HepG2 (cell line): ENCODE measurements at regions not wholly inside any gene's neighbourhood (a gene's known extent, or its start where the extent isn't known, plus 50 kb on each side); places are given as distances from the start of the nearest gene placed in this dataset.
A peak's percentile ranks its signal among the peaks of the same experiment; 100 is the strongest.

Source experiments
- ATAC-seq: fragments of 200-7000 bp; cut with Tn5 transposase; 3 replicates; pipeline ENCODE4 v1.9.1; 2020; ENCODE audit warnings: mild to moderate bottlenecking, moderate library complexity
- BruUV-seq: library from RNA; stranded (reverse); fragments of 400-500 nt; replicated peaks from 2 replicates; lab custom pipeline; 2021; lab: Mats Ljungman, UMichigan
- CTCF ChIA-PET: fragments of 300-600 bp; formaldehyde crosslinking; extraction: SDS; loops from one replicate; lab custom pipeline; 2021; ENCODE audit warnings: low total read pairs, inconsistent platforms, low intra/inter-chr PET ratio; lab: Yijun Ruan, JAX
- POLR2A ChIA-PET: fragments of 350-600 bp; sonication (Branson Sonifier 250); formaldehyde crosslinking; loops from one replicate; lab custom pipeline; 2020; ENCODE audit warnings: antibody characterized with exemption, inconsistent platforms; lab: Yijun Ruan, JAX
- DNase-seq: peaks from one replicate; pipeline ENCODE4 v3.0.0-alpha.2; 2015; ENCODE audit warnings: low spot score
- FAIRE-seq: peaks from 3 replicates; lab custom pipeline; 2011; peaks lifted over from hg19 to GRCh38; lab: Jason Lieb, UNC
- H2AFZ ChIP-seq: one replicate; pipeline ENCODE4 v1.6.1; 2011; ENCODE audit warnings: low read length, inconsistent platforms
- H3K27ac ChIP-seq: fragments of 300-600 bp; 3 replicates; pipeline ENCODE4 v1.8.0; 2011; ENCODE audit warnings: mixed run types, mild to moderate bottlenecking, mixed read lengths, low read length, inconsistent platforms; ENCODE audit not compliant: insufficient read depth; ENCODE audit errors: extremely low read length
- H3K27me3 ChIP-seq, 2 experiments: fragments of 200-600 bp in 1 of 2; 2 replicates in 1 of 2; 3 replicates in 1 of 2; pipeline versions ENCODE4 v1.6.0 to v1.8.0; 2011; ENCODE audit warnings: low read length in 2 of 2, mild to moderate bottlenecking in 2 of 2, moderate library complexity in 2 of 2, inconsistent platforms in 1 of 2; ENCODE audit not compliant: insufficient read depth in 2 of 2, control insufficient read depth in 1 of 2
- H3K36me3 ChIP-seq, 2 experiments: fragments of 200-600 bp in 1 of 2; replicated peaks in 1 of 2; 2 replicates in 1 of 2; 3 replicates in 1 of 2; pipeline versions ENCODE4 v1.5.1 to v1.8.0; 2011; ENCODE audit warnings: low read length in 2 of 2, inconsistent platforms in 1 of 2; ENCODE audit not compliant: insufficient read depth in 2 of 2, control insufficient read depth in 1 of 2
- H3K4me1 ChIP-seq: 2 replicates; pipeline ENCODE4 v1.5.1; 2012; ENCODE audit warnings: low read length, inconsistent platforms; ENCODE audit not compliant: insufficient read depth
- H3K4me2 ChIP-seq: 2 replicates; pipeline ENCODE4 v1.6.0; 2011; ENCODE audit warnings: low read depth, low read length, inconsistent platforms
- H3K4me3 ChIP-seq, 3 experiments: fragments of 200-600 bp in 1 of 3; sonication (generic), shearing (Covaris generic) in 1 of 3; replicated peaks in 1 of 3; 2 replicates each; pipeline ENCODE4 v1.5.1; 2011 to 2016; ENCODE audit warnings: low read length in 3 of 3, inconsistent platforms in 2 of 3, low read depth in 2 of 3, mild to moderate bottlenecking in 2 of 3, control low read depth in 1 of 3, mixed read lengths in 1 of 3; ENCODE audit not compliant: insufficient read depth in 1 of 3
- H3K79me2 ChIP-seq: one replicate; pipeline ENCODE4 v1.6.1; 2011; ENCODE audit warnings: low read length, inconsistent platforms; ENCODE audit not compliant: insufficient read depth
- H3K9ac ChIP-seq: 2 replicates; pipeline ENCODE4 v1.6.0; 2011; ENCODE audit warnings: mild to moderate bottlenecking, low read depth, low read length, inconsistent platforms; ENCODE audit not compliant: insufficient read depth
- H3K9me3 ChIP-seq: 2 replicates; pipeline ENCODE4 v1.5.1; 2012; ENCODE audit warnings: mild to moderate bottlenecking, low read length
- H4K20me1 ChIP-seq: 2 replicates; pipeline ENCODE4 v1.6.0; 2011; ENCODE audit warnings: inconsistent platforms, mild to moderate bottlenecking, low read length, moderate library complexity; ENCODE audit not compliant: insufficient read depth
- ATF7-NPFF ChIP-seq: sonication (generic); formaldehyde crosslinking; IDR thresholded peaks from 2 replicates; pipeline ENCODE4 v1.8.1; 2023; ENCODE audit warnings: mild to moderate bottlenecking, low read depth, missing genetic modification reagents, moderate library complexity
- FOSL2 ChIP-seq: sonication (generic); formaldehyde crosslinking; IDR thresholded peaks from 2 replicates; pipeline ENCODE4 v1.4.0; 2020; ENCODE audit warnings: missing genetic modification reagents
- GATAD2A ChIP-seq: IDR thresholded peaks from 2 replicates; pipeline ENCODE4 v1.6.1; 2016
- NR2F1 ChIP-seq, 2 experiments: fragments of 450-650 bp in 1 of 2; formaldehyde crosslinking in 1 of 2; IDR thresholded peaks; 2 replicates each; pipeline versions ENCODE4 v1.5.0 to v1.6.1; 2016 to 2020; ENCODE audit warnings: mild to moderate bottlenecking in 1 of 2, missing compliant biosample characterization in 1 of 2, missing genetic modification reagents in 1 of 2, moderate library complexity in 1 of 2
- RARG ChIP-seq: sonication (generic); formaldehyde crosslinking; IDR thresholded peaks from 2 replicates; pipeline ENCODE4 v1.4.0; 2020; ENCODE audit warnings: low read depth, mild to moderate bottlenecking, missing genetic modification reagents
- RBM39 ChIP-seq: fragments of 200-400 bp; formaldehyde crosslinking; IDR thresholded peaks from one replicate; pipeline ENCODE4 v1.6.1; 2018; ENCODE audit warnings: antibody characterized with exemption, mild to moderate bottlenecking, low read depth, low read length; ENCODE audit not compliant: poor library complexity, severe bottlenecking
- TAF15 ChIP-seq: fragments of 200-400 bp; formaldehyde crosslinking; IDR thresholded peaks from one replicate; pipeline ENCODE4 v1.6.1; 2018; ENCODE audit warnings: mild to moderate bottlenecking, low read depth, low read length; ENCODE audit not compliant: poor library complexity, severe bottlenecking
- TMF1 ChIP-seq: sonication (generic); formaldehyde crosslinking; IDR thresholded peaks from 2 replicates; pipeline ENCODE4 v1.8.1; 2022; ENCODE audit warnings: low read depth, missing genetic modification reagents
- ZKSCAN1 ChIP-seq: fragments of 150-350 bp; IDR thresholded peaks from 2 replicates; pipeline ENCODE4 v1.6.1; 2014; ENCODE audit warnings: low read length
- ZNF121 ChIP-seq: sonication (generic); formaldehyde crosslinking; IDR thresholded peaks from 2 replicates; pipeline ENCODE4 v1.5.0; 2020; ENCODE audit warnings: mild to moderate bottlenecking, missing genetic modification reagents
- ZNF510 ChIP-seq: sonication (generic); formaldehyde crosslinking; IDR thresholded peaks from 2 replicates; pipeline ENCODE4 v1.4.0; 2020; ENCODE audit warnings: low read depth, mild to moderate bottlenecking, missing genetic modification reagents
- ZNF737 ChIP-seq: sonication (generic); formaldehyde crosslinking; IDR thresholded peaks from 2 replicates; pipeline ENCODE4 v1.5.0; 2020; ENCODE audit warnings: missing genetic modification reagents, mild to moderate bottlenecking, borderline replicate concordance
- WGBS: methylation state at CpG from one replicate; pipeline ENCODE4 v1.1.6; 2017; ENCODE audit warnings: low lambda C conversion rate; 5-methylcytosine and 5-hydroxymethylcytosine counted together
- in situ Hi-C: cut with HindIII; loops from 2 replicates; pipeline ENCODE4 v1.10.0; 2017; ENCODE audit warnings: low pct_unique_long_range_greater_than_20kb; ENCODE audit not compliant: extremely low pct_ligation_motif_present
- intact Hi-C: fragments of 100-400 bp; cut with micrococcal nuclease; formaldehyde crosslinking; loops from one replicate; pipeline ENCODE4 v1.10.0; 2022; ENCODE audit not compliant: unreplicated experiment
- TF ChIP-seq, protein P1 (sequence below): sonication (generic); formaldehyde crosslinking; IDR thresholded peaks from 2 replicates; pipeline ENCODE4 v1.5.0; 2020; ENCODE audit warnings: mild to moderate bottlenecking, missing genetic modification reagents
- TF ChIP-seq, protein P2 (sequence below): sonication (generic); formaldehyde crosslinking; IDR thresholded peaks from 2 replicates; pipeline ENCODE4 v1.5.0; 2020; ENCODE audit warnings: mild to moderate bottlenecking, missing genetic modification reagents, borderline replicate concordance

DNA sequence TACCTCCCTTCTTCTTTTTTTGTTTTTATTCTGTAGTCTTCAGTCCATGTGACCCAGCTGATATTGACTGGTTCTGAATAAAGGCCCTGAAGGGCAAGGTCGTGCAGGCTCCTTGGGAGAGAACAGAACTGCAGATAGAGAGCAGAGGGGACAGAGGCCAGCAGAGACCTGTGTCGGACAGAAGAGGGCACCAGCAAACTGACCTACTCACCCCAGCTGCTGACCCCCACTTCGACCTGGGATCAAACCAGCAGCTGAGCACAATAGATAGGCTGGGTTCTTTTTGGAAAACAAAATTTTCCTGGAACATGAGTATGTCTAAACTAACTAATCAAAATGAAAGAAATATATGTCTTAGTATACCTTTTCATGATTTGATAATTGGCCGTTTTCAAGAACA is 695.1 kb downstream of the NR2F1-AS1 start (continued):
- TF ChIP-seq, protein P1, sequence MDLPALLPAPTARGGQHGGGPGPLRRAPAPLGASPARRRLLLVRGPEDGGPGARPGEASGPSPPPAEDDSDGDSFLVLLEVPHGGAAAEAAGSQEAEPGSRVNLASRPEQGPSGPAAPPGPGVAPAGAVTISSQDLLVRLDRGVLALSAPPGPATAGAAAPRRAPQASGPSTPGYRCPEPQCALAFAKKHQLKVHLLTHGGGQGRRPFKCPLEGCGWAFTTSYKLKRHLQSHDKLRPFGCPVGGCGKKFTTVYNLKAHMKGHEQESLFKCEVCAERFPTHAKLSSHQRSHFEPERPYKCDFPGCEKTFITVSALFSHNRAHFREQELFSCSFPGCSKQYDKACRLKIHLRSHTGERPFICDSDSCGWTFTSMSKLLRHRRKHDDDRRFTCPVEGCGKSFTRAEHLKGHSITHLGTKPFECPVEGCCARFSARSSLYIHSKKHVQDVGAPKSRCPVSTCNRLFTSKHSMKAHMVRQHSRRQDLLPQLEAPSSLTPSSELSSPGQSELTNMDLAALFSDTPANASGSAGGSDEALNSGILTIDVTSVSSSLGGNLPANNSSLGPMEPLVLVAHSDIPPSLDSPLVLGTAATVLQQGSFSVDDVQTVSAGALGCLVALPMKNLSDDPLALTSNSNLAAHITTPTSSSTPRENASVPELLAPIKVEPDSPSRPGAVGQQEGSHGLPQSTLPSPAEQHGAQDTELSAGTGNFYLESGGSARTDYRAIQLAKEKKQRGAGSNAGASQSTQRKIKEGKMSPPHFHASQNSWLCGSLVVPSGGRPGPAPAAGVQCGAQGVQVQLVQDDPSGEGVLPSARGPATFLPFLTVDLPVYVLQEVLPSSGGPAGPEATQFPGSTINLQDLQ (CRISPR knock-in tag), result no peak
- TF ChIP-seq ZKSCAN1, result no peak
- TF ChIP-seq ZNF737 (CRISPR knock-in tag), result no peak
- TF ChIP-seq FOSL2 (CRISPR knock-in tag), result peak; percentile 43
- TF ChIP-seq RBM39, result no peak
- no peak for TF ChIP-seq ATF7-NPFF (CRISPR knock-in tag)
- TF ChIP-seq NR2F1 (CRISPR knock-in tag; IDR thresholded peaks at IDR 0.05), result peak; percentile 76 to 84
- TF ChIP-seq ZNF510 (CRISPR knock-in tag), result no peak
- TF ChIP-seq GATAD2A (CRISPR knock-in tag), result peak; percentile 81
- no peak for TF ChIP-seq TAF15

DNA sequence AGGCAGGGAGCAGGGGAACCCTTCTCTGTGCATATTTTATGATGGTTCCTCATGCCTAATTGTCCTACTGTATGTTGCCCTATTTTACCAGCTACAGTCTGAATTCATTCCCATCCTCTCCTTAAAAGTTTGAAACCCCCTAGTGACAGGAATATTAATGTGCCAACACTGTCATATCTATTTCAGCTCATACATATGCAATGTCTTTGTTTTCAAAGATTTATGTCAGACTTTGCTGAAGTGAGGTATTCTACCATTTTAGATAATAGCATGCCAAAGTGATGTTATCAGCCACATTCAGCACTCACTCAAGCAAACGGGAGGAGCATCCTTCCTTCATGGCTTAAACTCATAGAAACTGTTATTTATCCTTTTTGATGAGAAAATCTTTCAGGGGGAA is 696.5 kb downstream of the NR2F1-AS1 start:
- Histone ChIP-seq H3K4me2 (no peak overlapping the region), H3K27ac (no peak overlapping the region), H3K9ac (no peak overlapping the region), H4K20me1 (no peaks in the 10 kb centered on the region), H3K79me2 (no peaks in the 10 kb centered on the region), H3K4me3 (no peak overlapping the region), H2AFZ (no peak overlapping the region), H3K4me1 (peaks cover 33% of the 10 kb centered on the region), H3K36me3 (no peaks in the 10 kb centered on the region), H3K27me3 (no peaks in the 10 kb centered on the region), H3K9me3 (peaks cover 13% of the 10 kb centered on the region)
- WGBS, result 79% methylated on average over 1 of the region's 1 CpG
- ChIA-PET POLR2A (no interaction called here), CTCF (no interaction called here)
- FAIRE-seq (no peak), DNase-seq (no peak), ATAC-seq (no peak)
- in situ Hi-C loops, result loop anchor here (10.0 kb wide), 1 partner anchor 360 kb away; no protein-coding TSS in a partner anchor
- intact Hi-C loops, result loop anchor here (10.0 kb wide), 1 partner anchor 920 kb away; no protein-coding TSS in a partner anchor
- no TSS peak for BruUV-seq
- TF ChIP-seq TMF1 (CRISPR knock-in tag) (no peak), ZNF121 (CRISPR knock-in tag) (no peak), RARG (CRISPR knock-in tag) (no peak)
- TF ChIP-seq, protein P2, sequence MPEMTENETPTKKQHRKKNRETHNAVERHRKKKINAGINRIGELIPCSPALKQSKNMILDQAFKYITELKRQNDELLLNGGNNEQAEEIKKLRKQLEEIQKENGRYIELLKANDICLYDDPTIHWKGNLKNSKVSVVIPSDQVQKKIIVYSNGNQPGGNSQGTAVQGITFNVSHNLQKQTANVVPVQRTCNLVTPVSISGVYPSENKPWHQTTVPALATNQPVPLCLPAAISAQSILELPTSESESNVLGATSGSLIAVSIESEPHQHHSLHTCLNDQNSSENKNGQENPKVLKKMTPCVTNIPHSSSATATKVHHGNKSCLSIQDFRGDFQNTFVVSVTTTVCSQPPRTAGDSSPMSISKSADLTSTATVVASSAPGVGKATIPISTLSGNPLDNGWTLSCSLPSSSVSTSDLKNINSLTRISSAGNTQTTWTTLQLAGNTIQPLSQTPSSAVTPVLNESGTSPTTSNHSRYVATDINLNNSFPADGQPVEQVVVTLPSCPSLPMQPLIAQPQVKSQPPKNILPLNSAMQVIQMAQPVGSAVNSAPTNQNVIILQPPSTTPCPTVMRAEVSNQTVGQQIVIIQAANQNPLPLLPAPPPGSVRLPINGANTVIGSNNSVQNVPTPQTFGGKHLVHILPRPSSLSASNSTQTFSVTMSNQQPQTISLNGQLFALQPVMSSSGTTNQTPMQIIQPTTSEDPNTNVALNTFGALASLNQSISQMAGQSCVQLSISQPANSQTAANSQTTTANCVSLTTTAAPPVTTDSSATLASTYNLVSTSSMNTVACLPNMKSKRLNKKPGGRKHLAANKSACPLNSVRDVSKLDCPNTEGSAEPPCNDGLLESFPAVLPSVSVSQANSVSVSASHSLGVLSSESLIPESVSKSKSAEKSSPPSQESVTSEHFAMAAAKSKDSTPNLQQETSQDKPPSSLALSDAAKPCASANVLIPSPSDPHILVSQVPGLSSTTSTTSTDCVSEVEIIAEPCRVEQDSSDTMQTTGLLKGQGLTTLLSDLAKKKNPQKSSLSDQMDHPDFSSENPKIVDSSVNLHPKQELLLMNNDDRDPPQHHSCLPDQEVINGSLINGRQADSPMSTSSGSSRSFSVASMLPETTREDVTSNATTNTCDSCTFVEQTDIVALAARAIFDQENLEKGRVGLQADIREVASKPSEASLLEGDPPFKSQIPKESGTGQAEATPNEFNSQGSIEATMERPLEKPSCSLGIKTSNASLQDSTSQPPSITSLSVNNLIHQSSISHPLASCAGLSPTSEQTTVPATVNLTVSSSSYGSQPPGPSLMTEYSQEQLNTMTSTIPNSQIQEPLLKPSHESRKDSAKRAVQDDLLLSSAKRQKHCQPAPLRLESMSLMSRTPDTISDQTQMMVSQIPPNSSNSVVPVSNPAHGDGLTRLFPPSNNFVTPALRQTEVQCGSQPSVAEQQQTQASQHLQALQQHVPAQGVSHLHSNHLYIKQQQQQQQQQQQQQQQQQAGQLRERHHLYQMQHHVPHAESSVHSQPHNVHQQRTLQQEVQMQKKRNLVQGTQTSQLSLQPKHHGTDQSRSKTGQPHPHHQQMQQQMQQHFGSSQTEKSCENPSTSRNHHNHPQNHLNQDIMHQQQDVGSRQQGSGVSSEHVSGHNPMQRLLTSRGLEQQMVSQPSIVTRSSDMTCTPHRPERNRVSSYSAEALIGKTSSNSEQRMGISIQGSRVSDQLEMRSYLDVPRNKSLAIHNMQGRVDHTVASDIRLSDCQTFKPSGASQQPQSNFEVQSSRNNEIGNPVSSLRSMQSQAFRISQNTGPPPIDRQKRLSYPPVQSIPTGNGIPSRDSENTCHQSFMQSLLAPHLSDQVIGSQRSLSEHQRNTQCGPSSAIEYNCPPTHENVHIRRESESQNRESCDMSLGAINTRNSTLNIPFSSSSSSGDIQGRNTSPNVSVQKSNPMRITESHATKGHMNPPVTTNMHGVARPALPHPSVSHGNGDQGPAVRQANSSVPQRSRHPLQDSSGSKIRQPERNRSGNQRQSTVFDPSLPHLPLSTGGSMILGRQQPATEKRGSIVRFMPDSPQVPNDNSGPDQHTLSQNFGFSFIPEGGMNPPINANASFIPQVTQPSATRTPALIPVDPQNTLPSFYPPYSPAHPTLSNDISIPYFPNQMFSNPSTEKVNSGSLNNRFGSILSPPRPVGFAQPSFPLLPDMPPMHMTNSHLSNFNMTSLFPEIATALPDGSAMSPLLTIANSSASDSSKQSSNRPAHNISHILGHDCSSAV (CRISPR knock-in tag), result no peak
